ENCODE measurements at regions not wholly inside any gene's neighbourhood (a gene's known extent, or its start where the extent isn't known, plus 50 kb on each side); places are given as distances from the start of the nearest gene placed in this dataset.

GRCh38 chr3:117447419-117447818 is 737.8 kb downstream of the TUSC7 start:
- peaks cover 14% of the 10 kb centered on the region for H3K4me1 Mint-ChIP-seq (ENCODE audit: unreplicated experiment)
- H3K36me3 Mint-ChIP-seq = no peaks in the 10 kb centered on the region
- H3K27me3 Mint-ChIP-seq = no peaks in the 10 kb centered on the region
- H3K27ac Mint-ChIP-seq = no peak overlapping the region
- no peaks in the 10 kb centered on the region for H3K9me3 Mint-ChIP-seq
- no peak for TF ChIP-seq CTCF (conservative IDR thresholded peaks at IDR 0.05)
- no peak for DNase-seq (ENCODE audit: extremely low spot score, unreplicated experiment)
- no peak overlapping the region for H3K4me3 Mint-ChIP-seq

- Mint-ChIP-seq H3K36me3 (no peaks in the 10 kb centered on the region), H3K9me3 (no peaks in the 10 kb centered on the region), H3K27me3 (no peaks in the 10 kb centered on the region)
Measured at GRCh38 chr3:117450026-117450425, 740.4 kb downstream of the TUSC7 start.

GRCh38 chr3:117454254-117454653 is 744.7 kb downstream of the TUSC7 start:
- Mint-ChIP-seq H3K36me3 (no peaks in the 10 kb centered on the region), H3K4me1 (ENCODE audit: unreplicated experiment) (no peaks in the 10 kb centered on the region), H3K4me3 (no peak overlapping the region), H3K27ac (no peak overlapping the region), H3K27me3 (no peaks in the 10 kb centered on the region), H3K9me3 (no peaks in the 10 kb centered on the region)
- DNase-seq (ENCODE audit: extremely low spot score, unreplicated experiment) = no peak
- no peak for TF ChIP-seq CTCF (conservative IDR thresholded peaks at IDR 0.05)

More at GRCh38 chr3:117450026-117450425, 740.4 kb downstream of the TUSC7 start:
- DNase-seq (ENCODE audit: extremely low spot score, unreplicated experiment) = no peak
- peaks cover 14% of the 10 kb centered on the region for H3K4me1 Mint-ChIP-seq (ENCODE audit: unreplicated experiment)
- no peak overlapping the region for H3K27ac Mint-ChIP-seq
- H3K4me3 Mint-ChIP-seq = no peak overlapping the region
- no peak for TF ChIP-seq CTCF (conservative IDR thresholded peaks at IDR 0.05)

DNA sequence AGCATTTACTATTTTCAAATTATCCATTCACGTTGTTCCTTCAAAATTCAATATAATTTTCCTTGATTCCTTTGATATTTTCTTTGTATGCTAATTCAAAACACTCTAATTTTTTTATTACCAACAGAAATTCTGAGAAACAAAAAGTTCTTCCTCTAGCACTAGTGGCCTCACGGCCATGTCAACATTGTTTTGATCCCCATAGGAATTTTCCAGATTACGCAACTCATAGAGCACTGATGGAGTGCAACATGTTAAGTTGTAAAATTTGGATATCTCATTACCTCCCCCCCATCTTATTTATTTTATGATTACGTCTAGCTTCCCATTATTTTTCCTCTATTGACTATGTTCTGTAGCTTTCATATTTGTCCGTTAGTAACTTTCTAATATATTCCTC is 745.3 kb downstream of the TUSC7 start:
- no peaks in the 10 kb centered on the region for H3K4me1 Mint-ChIP-seq (ENCODE audit: unreplicated experiment)
- no peaks in the 10 kb centered on the region for H3K36me3 Mint-ChIP-seq
- H3K4me3 Mint-ChIP-seq = no peak overlapping the region
- H3K27me3 Mint-ChIP-seq = no peaks in the 10 kb centered on the region
- no peaks in the 10 kb centered on the region for H3K9me3 Mint-ChIP-seq
- H3K27ac Mint-ChIP-seq = no peak overlapping the region
- no peak for TF ChIP-seq CTCF (conservative IDR thresholded peaks at IDR 0.05)
- no peak for DNase-seq (ENCODE audit: extremely low spot score, unreplicated experiment)

DNA sequence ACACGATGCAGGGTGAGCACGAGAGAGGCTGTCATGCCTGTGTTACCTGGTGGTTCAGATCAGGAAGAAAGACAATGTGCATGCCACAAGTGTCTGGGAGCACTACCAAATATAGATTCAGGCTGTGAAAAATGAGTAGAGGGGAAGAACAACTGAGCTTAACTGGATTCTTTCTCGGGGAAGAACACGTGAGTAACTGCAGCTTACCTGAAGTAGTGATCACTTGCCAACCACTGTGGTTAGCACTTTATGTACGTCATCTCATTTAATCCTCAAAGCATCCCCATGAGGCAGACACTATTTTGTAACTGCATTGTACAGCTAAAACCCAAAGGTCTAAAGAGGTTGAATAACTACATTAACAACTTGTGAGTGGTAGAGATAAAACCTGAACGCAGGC is 746.2 kb downstream of the TUSC7 start:
- H3K4me3 Mint-ChIP-seq = no peak overlapping the region
- no peaks in the 10 kb centered on the region for H3K9me3 Mint-ChIP-seq
- H3K27me3 Mint-ChIP-seq = no peaks in the 10 kb centered on the region
- no peak for TF ChIP-seq CTCF (conservative IDR thresholded peaks at IDR 0.05)
- H3K36me3 Mint-ChIP-seq = no peaks in the 10 kb centered on the region
- H3K4me1 Mint-ChIP-seq (ENCODE audit: unreplicated experiment) = no peaks in the 10 kb centered on the region
- DNase-seq (ENCODE audit: extremely low spot score, unreplicated experiment) = no peak
- H3K27ac Mint-ChIP-seq = no peak overlapping the region

All from type B pancreatic cell (in vitro differentiated cells).